GM12878 (cell line): ENCODE measurements at regions not wholly inside any gene's neighbourhood (a gene's known extent, or its start where the extent isn't known, plus 50 kb on each side); places are given as distances from the start of the nearest gene placed in this dataset.

Experiments used
- ATAC-seq: fragments of 200-7000 bp; cut with Tn5 transposase; 3 replicates; pipeline ENCODE4 v1.9.1; 2020; ENCODE audit warnings: mild to moderate bottlenecking, moderate library complexity
- BruUV-seq: library from RNA; stranded (reverse); fragments of 400-500 nt; replicated peaks from 2 replicates; lab custom pipeline; 2021; lab: Mats Ljungman, UMichigan
- CTCF ChIA-PET: fragments of 300-600 bp; sonication (Branson Sonifier 250); formaldehyde crosslinking; extraction: SDS; loops from one replicate; lab custom pipeline; 2021; ENCODE audit warnings: inconsistent platforms; lab: Yijun Ruan, JAX
- POLR2A ChIA-PET: fragments of 350-600 bp; formaldehyde crosslinking; extraction: SDS; loops from one replicate; lab custom pipeline; 2021; ENCODE audit warnings: inconsistent platforms; lab: Charles Lee
- RAD21 ChIA-PET: fragments of 300-600 bp; sonication (Branson Sonifier 250); formaldehyde crosslinking; loops from one replicate; lab custom pipeline; 2023; ENCODE audit warnings: antibody characterized with exemption; ENCODE audit not compliant: unreplicated experiment; lab: Charles Lee
- SMC1A ChIA-PET: fragments of 300-600 bp; sonication (Branson Sonifier 250); formaldehyde crosslinking; loops from one replicate; lab custom pipeline; 2023; ENCODE audit not compliant: unreplicated experiment, uncharacterized antibody; lab: Charles Lee
- DNase-seq: peaks from one replicate; pipeline ENCODE4 v3.0.0-alpha.2; 2011; ENCODE audit warnings: low read depth, low spot score
- FAIRE-seq: peaks from 3 replicates; lab custom pipeline; 2011; peaks lifted over from hg19 to GRCh38; lab: Jason Lieb, UNC
- H2AFZ ChIP-seq: 2 replicates; pipeline ENCODE4 v1.6.0; 2011; ENCODE audit warnings: low read depth, low read length, control low read depth; ENCODE audit not compliant: control insufficient read depth
- H3K27ac ChIP-seq: 2 replicates; pipeline ENCODE4 v1.5.1; 2011; ENCODE audit warnings: control low read depth; ENCODE audit not compliant: control insufficient read depth, insufficient read depth
- H3K27me3 ChIP-seq, 2 experiments: replicated peaks in 1 of 2; 2 replicates each; pipeline versions ENCODE4 v1.6.0 to v1.6.1; 2011; ENCODE audit warnings: low read length in 1 of 2; ENCODE audit not compliant: control insufficient read depth in 2 of 2, insufficient read depth in 2 of 2
- H3K36me3 ChIP-seq, 2 experiments: 2 replicates each; pipeline ENCODE4 v1.5.1; 2011; ENCODE audit warnings: low read length in 1 of 2; ENCODE audit not compliant: control insufficient read depth in 2 of 2, insufficient read depth in 2 of 2
- H3K4me1 ChIP-seq: 2 replicates; pipeline ENCODE4 v1.6.1; 2011; ENCODE audit warnings: mild to moderate bottlenecking, low read length, moderate library complexity, mixed read lengths; ENCODE audit not compliant: control insufficient read depth, insufficient read depth
- H3K4me2 ChIP-seq: 2 replicates; pipeline ENCODE4 v1.6.0; 2011; ENCODE audit warnings: control low read depth; ENCODE audit not compliant: control insufficient read depth, insufficient read depth
- H3K4me3 ChIP-seq: fragments of 200-600 bp; sonication (generic); 2 replicates; pipeline ENCODE4 v1.5.1; 2016
- H3K79me2 ChIP-seq: 2 replicates; pipeline ENCODE4 v1.6.0; 2011; ENCODE audit warnings: low read length; ENCODE audit not compliant: control insufficient read depth, insufficient read depth
- H3K9ac ChIP-seq: 2 replicates; pipeline ENCODE4 v1.8.0; 2011; ENCODE audit warnings: low read length, control low read depth, mixed read lengths; ENCODE audit not compliant: control insufficient read depth, insufficient read depth
- H3K9me3 ChIP-seq: replicated peaks from 3 replicates; pipeline ENCODE4 v1.5.1; 2011; ENCODE audit warnings: mild to moderate bottlenecking, low read length; ENCODE audit not compliant: control insufficient read depth, insufficient read depth
- H4K20me1 ChIP-seq: 2 replicates; pipeline ENCODE4 v1.6.0; 2011; ENCODE audit not compliant: control insufficient read depth, insufficient read depth
- ATF7 ChIP-seq: fragments of 450-650 bp; IDR thresholded peaks from 2 replicates; pipeline ENCODE4 v1.6.1; 2016; ENCODE audit warnings: low read depth, mild to moderate bottlenecking
- BHLHE40 ChIP-seq, 2 experiments: fragments of 450-650 bp in 1 of 2; IDR thresholded peaks; 2 replicates each; pipeline ENCODE4 v1.6.1; 2011 to 2017; ENCODE audit warnings: low read depth in 2 of 2, borderline replicate concordance in 1 of 2, improper control_type of control experiment in 1 of 2, low read length in 1 of 2, mild to moderate bottlenecking in 1 of 2
- HCFC1 ChIP-seq: fragments of 150-350 bp; IDR thresholded peaks from 2 replicates; pipeline ENCODE4 v1.6.1; 2014; ENCODE audit warnings: low read length
- HDAC6 ChIP-seq: fragments of 200-600 bp; sonication (generic); IDR thresholded peaks from one replicate; pipeline ENCODE4 v1.8.0; 2017; ENCODE audit warnings: antibody characterized with exemption; ENCODE audit not compliant: unreplicated experiment
- IRF4 ChIP-seq: IDR thresholded peaks from 2 replicates; pipeline ENCODE4 v1.6.1; 2011; ENCODE audit warnings: low read depth, low read length
- PBX3 ChIP-seq: IDR thresholded peaks from 2 replicates; pipeline ENCODE4 v1.6.1; 2011; ENCODE audit warnings: mild to moderate bottlenecking, low read depth, low read length, moderate library complexity; ENCODE audit not compliant: insufficient replicate concordance
- RB1 ChIP-seq: fragments of 450-650 bp; formaldehyde crosslinking; IDR thresholded peaks from 2 replicates; pipeline ENCODE4 v1.6.1; 2017; ENCODE audit warnings: mild to moderate bottlenecking, borderline replicate concordance
- SMAD1 ChIP-seq: fragments of 450-650 bp; IDR thresholded peaks from 2 replicates; pipeline ENCODE4 v1.6.1; 2018; ENCODE audit warnings: mild to moderate bottlenecking, low read depth; ENCODE audit not compliant: partially characterized antibody
- SREBF1 ChIP-seq: IDR thresholded peaks from 2 replicates; pipeline ENCODE4 v1.6.1; 2012; ENCODE audit warnings: mild to moderate bottlenecking, low read length
- TBL1XR1 ChIP-seq: IDR thresholded peaks from 2 replicates; pipeline ENCODE4 v1.6.1; 2012; ENCODE audit warnings: low read depth, low read length, improper control_type of control experiment
- TCF7 ChIP-seq: IDR thresholded peaks from 2 replicates; pipeline ENCODE4 v1.6.1; 2014; ENCODE audit warnings: antibody characterized with exemption, borderline replicate concordance
- ZNF207 ChIP-seq: fragments of 450-650 bp; IDR thresholded peaks from 2 replicates; pipeline ENCODE4 v1.6.1; 2014; ENCODE audit warnings: antibody characterized with exemption, mild to moderate bottlenecking, borderline replicate concordance
- ZSCAN29 ChIP-seq: fragments of 450-650 bp; IDR thresholded peaks from 2 replicates; pipeline ENCODE4 v1.6.1; 2017; ENCODE audit warnings: mild to moderate bottlenecking, moderate library complexity
- WGBS: methylation state at CpG from one replicate; pipeline ENCODE4 v1.1.6; 2016; ENCODE audit warnings: low lambda C conversion rate; ENCODE audit not compliant: insufficient replicate concordance, insufficient coverage; ENCODE audit errors: missing lambda C conversion rate; 5-methylcytosine and 5-hydroxymethylcytosine counted together
- in situ Hi-C: fragments of 300-500 bp; cut with MboI; formaldehyde crosslinking; loops from 9 replicates; pipeline ENCODE4 v1.14.3; 2018; ENCODE audit warnings: mixed read lengths
- intact Hi-C: fragments of 100-400 bp; cut with micrococcal nuclease; formaldehyde crosslinking; loops from one replicate; pipeline ENCODE4 v1.14.2; 2022; ENCODE audit not compliant: unreplicated experiment
- TF ChIP-seq, protein P1 (sequence below): fragments of 150-350 bp; IDR thresholded peaks from 2 replicates; pipeline ENCODE4 v1.6.1; 2014; ENCODE audit warnings: mild to moderate bottlenecking, low read depth, low read length
- TF ChIP-seq, protein P2 (sequence below): IDR thresholded peaks from 2 replicates; pipeline ENCODE4 v1.6.1; 2012; ENCODE audit warnings: low read depth, low read length, improper control_type of control experiment
- TF ChIP-seq, protein P3 (sequence below): fragments of 450-650 bp; formaldehyde crosslinking; IDR thresholded peaks from 2 replicates; pipeline ENCODE4 v1.4.0; 2020; ENCODE audit warnings: mild to moderate bottlenecking, moderate library complexity
- TF ChIP-seq, protein P4 (sequence below): fragments of 450-650 bp; IDR thresholded peaks from 2 replicates; pipeline ENCODE4 v1.6.1; 2017; ENCODE audit warnings: mild to moderate bottlenecking, low read depth, inconsistent platforms; ENCODE audit not compliant: poor library complexity, severe bottlenecking

GRCh38 chr1:95509989-95510388, 276.0 kb downstream of the RWDD3 start (continued):
- TF ChIP-seq, protein P1, sequence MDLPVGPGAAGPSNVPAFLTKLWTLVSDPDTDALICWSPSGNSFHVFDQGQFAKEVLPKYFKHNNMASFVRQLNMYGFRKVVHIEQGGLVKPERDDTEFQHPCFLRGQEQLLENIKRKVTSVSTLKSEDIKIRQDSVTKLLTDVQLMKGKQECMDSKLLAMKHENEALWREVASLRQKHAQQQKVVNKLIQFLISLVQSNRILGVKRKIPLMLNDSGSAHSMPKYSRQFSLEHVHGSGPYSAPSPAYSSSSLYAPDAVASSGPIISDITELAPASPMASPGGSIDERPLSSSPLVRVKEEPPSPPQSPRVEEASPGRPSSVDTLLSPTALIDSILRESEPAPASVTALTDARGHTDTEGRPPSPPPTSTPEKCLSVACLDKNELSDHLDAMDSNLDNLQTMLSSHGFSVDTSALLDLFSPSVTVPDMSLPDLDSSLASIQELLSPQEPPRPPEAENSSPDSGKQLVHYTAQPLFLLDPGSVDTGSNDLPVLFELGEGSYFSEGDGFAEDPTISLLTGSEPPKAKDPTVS, result no peak
- TF ChIP-seq HDAC6 (no peak), HCFC1 (no peak), PBX3 (no peak), ZNF207 (no peak), RB1 (no peak), ZSCAN29 (no peak), BHLHE40 (IDR thresholded peaks at IDR 0.05; ENCODE audit: borderline replicate concordance in 1 of 2, low read depth in 2 of 2, low read length in 1 of 2) (no peak)

GRCh38 chr1:95512925-95513324, 278.9 kb downstream of the RWDD3 start:
- H3K4me2 ChIP-seq, result no peak overlapping the region
- POLR2A ChIA-PET, result no interaction called here
- whole genome bisulfite sequencing, result 41% methylated on average over 1 of the region's 1 CpG
- CTCF ChIA-PET, result no interaction called here
- H3K4me1 ChIP-seq, result no peaks in the 10 kb centered on the region
- H2AFZ ChIP-seq, result no peak overlapping the region
- H4K20me1 ChIP-seq, result no peaks in the 10 kb centered on the region
- SMC1A ChIA-PET, result no interaction called here
- H3K36me3 ChIP-seq, result no peaks in the 10 kb centered on the region
- intact Hi-C loops, result no loop called here
- FAIRE-seq, result no peak
- ATAC-seq, result no peak
- RAD21 ChIA-PET, result no interaction called here
- H3K9me3 ChIP-seq, result no peaks in the 10 kb centered on the region
- no peak overlapping the region for H3K27ac ChIP-seq
- no peak overlapping the region for H3K4me3 ChIP-seq
- H3K27me3 ChIP-seq, result no peaks in the 10 kb centered on the region
- H3K79me2 ChIP-seq, result no peaks in the 10 kb centered on the region
- H3K9ac ChIP-seq, result no peak overlapping the region
- in situ Hi-C loops, result no loop called here
- BruUV-seq, result no TSS peak
- DNase-seq, result no peak
- TF ChIP-seq TCF7 (no peak), TBL1XR1 (no peak), ATF7 (no peak), SMAD1 (no peak), SREBF1 (no peak), IRF4 (no peak)
- TF ChIP-seq, protein P2, sequence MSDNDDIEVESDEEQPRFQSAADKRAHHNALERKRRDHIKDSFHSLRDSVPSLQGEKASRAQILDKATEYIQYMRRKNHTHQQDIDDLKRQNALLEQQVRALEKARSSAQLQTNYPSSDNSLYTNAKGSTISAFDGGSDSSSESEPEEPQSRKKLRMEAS, result no peak
- TF ChIP-seq, protein P3, sequence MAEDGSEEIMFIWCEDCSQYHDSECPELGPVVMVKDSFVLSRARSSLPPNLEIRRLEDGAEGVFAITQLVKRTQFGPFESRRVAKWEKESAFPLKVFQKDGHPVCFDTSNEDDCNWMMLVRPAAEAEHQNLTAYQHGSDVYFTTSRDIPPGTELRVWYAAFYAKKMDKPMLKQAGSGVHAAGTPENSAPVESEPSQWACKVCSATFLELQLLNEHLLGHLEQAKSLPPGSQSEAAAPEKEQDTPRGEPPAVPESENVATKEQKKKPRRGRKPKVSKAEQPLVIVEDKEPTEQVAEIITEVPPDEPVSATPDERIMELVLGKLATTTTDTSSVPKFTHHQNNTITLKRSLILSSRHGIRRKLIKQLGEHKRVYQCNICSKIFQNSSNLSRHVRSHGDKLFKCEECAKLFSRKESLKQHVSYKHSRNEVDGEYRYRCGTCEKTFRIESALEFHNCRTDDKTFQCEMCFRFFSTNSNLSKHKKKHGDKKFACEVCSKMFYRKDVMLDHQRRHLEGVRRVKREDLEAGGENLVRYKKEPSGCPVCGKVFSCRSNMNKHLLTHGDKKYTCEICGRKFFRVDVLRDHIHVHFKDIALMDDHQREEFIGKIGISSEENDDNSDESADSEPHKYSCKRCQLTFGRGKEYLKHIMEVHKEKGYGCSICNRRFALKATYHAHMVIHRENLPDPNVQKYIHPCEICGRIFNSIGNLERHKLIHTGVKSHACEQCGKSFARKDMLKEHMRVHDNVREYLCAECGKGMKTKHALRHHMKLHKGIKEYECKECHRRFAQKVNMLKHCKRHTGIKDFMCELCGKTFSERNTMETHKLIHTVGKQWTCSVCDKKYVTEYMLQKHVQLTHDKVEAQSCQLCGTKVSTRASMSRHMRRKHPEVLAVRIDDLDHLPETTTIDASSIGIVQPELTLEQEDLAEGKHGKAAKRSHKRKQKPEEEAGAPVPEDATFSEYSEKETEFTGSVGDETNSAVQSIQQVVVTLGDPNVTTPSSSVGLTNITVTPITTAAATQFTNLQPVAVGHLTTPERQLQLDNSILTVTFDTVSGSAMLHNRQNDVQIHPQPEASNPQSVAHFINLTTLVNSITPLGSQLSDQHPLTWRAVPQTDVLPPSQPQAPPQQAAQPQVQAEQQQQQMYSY (CRISPR knock-in tag), result no peak
- TF ChIP-seq, protein P4, sequence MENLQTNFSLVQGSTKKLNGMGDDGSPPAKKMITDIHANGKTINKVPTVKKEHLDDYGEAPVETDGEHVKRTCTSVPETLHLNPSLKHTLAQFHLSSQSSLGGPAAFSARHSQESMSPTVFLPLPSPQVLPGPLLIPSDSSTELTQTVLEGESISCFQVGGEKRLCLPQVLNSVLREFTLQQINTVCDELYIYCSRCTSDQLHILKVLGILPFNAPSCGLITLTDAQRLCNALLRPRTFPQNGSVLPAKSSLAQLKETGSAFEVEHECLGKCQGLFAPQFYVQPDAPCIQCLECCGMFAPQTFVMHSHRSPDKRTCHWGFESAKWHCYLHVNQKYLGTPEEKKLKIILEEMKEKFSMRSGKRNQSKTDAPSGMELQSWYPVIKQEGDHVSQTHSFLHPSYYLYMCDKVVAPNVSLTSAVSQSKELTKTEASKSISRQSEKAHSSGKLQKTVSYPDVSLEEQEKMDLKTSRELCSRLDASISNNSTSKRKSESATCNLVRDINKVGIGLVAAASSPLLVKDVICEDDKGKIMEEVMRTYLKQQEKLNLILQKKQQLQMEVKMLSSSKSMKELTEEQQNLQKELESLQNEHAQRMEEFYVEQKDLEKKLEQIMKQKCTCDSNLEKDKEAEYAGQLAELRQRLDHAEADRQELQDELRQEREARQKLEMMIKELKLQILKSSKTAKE, result no peak
